Activated T-helper 1 cell treated with anti-CD3 and anti-CD28 coated beads, Interleukin-12 subunit alpha, Interleukin-12 subunit beta, Interleukin-2, Interleukin-4 antibody, amounts not matched to agents 30 ng/mL and 10 ng/mL and 1 ng/mL, durations not matched to agents 14 hours and 24 hours and 36 hours (primary cell): ENCODE measurements at regions not wholly inside any gene's neighbourhood (a gene's known extent, or its start where the extent isn't known, plus 50 kb on each side); places are given as distances from the start of the nearest gene placed in this dataset.

Experiments used
- DNase-seq: peaks from one replicate; pipeline ENCODE4 v3.0.0; 2021; ENCODE audit warnings: low spot score
- H3K27ac Mint-ChIP-seq: one replicate; pipeline ENCODE4 v1.8.0; 2021; ENCODE audit warnings: mild to moderate bottlenecking, mixed read lengths
- H3K27me3 Mint-ChIP-seq: one replicate; pipeline ENCODE4 v1.8.0; 2022; ENCODE audit warnings: mild to moderate bottlenecking, moderate library complexity, mixed read lengths; ENCODE audit not compliant: insufficient read depth
- H3K36me3 Mint-ChIP-seq: one replicate; pipeline ENCODE4 v1.8.0; 2021; ENCODE audit warnings: low read depth, mixed read lengths
- H3K4me1 Mint-ChIP-seq: one replicate; pipeline ENCODE4 v1.8.0; 2021; ENCODE audit warnings: low read depth, mixed read lengths
- H3K4me3 Mint-ChIP-seq: one replicate; pipeline ENCODE4 v1.8.0; 2021; ENCODE audit warnings: mild to moderate bottlenecking, moderate library complexity, mixed read lengths
- H3K9me3 Mint-ChIP-seq: one replicate; pipeline ENCODE4 v1.8.0; 2021; ENCODE audit warnings: mixed read lengths
- intact Hi-C: fragments of 100-400 bp; cut with micrococcal nuclease; formaldehyde crosslinking; loops from one replicate; pipeline ENCODE4 v1.15.1; 2024

DNA sequence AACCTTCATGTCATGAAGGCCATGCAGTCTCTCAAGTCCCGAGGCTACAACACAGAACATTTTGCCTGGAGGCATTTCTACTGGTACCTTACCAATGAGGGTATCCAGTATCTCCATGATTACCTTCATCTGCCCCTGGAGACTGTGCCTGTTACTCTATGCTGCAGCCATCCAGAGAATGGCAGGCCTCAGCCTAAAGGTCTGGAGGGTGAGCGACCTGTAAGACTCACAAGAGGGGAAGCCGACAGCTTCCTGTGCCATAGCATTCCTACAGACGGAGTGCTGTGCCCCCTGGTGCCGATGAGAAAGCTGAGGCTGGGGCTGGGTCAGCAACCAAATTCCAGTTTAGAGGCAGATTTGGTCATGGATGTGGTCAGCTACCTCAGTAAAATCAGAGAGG lies 51.3 kb upstream of the CADPS start:
- Mint-ChIP-seq H3K27me3 (peaks cover 3% of the 10 kb centered on the region), H3K9me3 (no peaks in the 10 kb centered on the region), H3K4me1 (no peaks in the 10 kb centered on the region), H3K27ac (no peak overlapping the region), H3K36me3 (no peaks in the 10 kb centered on the region), H3K4me3 (no peak overlapping the region)
- no peak for DNase-seq
- intact Hi-C loops: no loop called here

DNA sequence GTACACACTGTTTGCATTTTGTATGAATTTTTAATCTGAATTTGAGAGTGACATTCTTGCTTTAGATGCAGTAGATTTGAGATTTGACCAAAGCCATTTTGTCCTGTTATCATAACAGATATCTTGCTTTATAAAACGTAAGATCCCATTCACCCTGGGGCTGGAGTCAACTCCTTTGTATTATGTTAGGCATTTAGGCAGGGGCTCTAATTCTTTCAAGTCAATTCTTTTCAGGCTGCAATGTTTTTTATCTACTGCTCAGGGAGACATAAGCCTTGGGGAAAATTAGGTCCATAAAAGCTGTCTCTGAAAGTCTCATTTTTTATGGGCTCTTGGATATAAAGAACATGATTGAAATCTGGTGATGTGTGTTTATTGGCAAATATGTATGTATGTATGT lies 53.0 kb upstream of the CADPS start:
- H3K4me3 Mint-ChIP-seq: no peak overlapping the region
- intact Hi-C loops: no loop called here
- H3K9me3 Mint-ChIP-seq: no peaks in the 10 kb centered on the region
- no peaks in the 10 kb centered on the region for H3K36me3 Mint-ChIP-seq
- no peaks in the 10 kb centered on the region for H3K4me1 Mint-ChIP-seq
- no peak overlapping the region for H3K27ac Mint-ChIP-seq
- DNase-seq: no peak
- H3K27me3 Mint-ChIP-seq: no peaks in the 10 kb centered on the region

DNA sequence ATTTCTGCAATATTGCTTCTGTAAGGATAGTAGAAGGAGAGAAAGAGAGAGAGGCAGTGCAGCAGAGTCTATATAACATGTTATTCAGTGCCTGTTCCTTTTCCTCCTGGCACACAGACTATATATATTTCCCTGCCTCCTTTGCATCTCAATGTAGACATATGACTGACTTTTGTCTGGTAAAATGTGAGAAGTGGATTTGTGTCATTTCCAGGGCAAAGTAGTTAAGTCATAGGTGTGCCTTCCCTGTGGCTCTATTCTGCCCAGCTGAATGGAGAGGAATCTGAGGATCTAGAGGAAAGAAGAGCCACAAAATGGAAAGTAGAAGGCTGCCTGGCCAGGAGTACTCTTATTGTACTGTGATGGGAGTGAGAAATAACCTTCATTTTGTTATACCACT lies 54.6 kb upstream of the CADPS start:
- intact Hi-C loops: no loop called here
- H3K4me3 Mint-ChIP-seq: no peak overlapping the region
- no peaks in the 10 kb centered on the region for H3K27me3 Mint-ChIP-seq
- no peaks in the 10 kb centered on the region for H3K36me3 Mint-ChIP-seq
- H3K9me3 Mint-ChIP-seq: no peaks in the 10 kb centered on the region
- DNase-seq: no peak
- H3K4me1 Mint-ChIP-seq: no peaks in the 10 kb centered on the region
- H3K27ac Mint-ChIP-seq: no peak overlapping the region

DNA sequence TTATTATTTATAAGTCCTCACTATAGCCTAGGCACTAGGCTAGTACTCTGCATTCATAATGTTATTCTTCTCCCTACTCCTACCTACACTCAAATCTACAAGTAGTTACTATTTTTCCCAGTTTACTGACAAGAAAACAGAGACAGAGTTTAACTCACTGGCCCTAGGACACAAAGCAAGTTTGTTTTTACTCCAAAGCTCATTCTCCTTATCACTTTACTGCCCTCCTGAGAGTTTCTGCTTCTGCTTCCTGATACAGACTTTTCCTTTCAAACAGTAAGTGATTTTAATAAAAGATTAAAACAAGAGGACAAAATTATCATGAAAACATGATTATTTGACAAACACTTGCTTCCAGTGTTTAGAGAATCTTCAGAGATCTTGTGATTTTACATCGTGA lies 60.6 kb upstream of the CADPS start:
- no peaks in the 10 kb centered on the region for H3K27me3 Mint-ChIP-seq
- no peaks in the 10 kb centered on the region for H3K36me3 Mint-ChIP-seq
- H3K4me1 Mint-ChIP-seq: no peaks in the 10 kb centered on the region
- H3K4me3 Mint-ChIP-seq: no peak overlapping the region
- peaks cover 5% of the 10 kb centered on the region for H3K9me3 Mint-ChIP-seq
- intact Hi-C loops: no loop called here
- H3K27ac Mint-ChIP-seq: no peak overlapping the region
- no peak for DNase-seq

DNA sequence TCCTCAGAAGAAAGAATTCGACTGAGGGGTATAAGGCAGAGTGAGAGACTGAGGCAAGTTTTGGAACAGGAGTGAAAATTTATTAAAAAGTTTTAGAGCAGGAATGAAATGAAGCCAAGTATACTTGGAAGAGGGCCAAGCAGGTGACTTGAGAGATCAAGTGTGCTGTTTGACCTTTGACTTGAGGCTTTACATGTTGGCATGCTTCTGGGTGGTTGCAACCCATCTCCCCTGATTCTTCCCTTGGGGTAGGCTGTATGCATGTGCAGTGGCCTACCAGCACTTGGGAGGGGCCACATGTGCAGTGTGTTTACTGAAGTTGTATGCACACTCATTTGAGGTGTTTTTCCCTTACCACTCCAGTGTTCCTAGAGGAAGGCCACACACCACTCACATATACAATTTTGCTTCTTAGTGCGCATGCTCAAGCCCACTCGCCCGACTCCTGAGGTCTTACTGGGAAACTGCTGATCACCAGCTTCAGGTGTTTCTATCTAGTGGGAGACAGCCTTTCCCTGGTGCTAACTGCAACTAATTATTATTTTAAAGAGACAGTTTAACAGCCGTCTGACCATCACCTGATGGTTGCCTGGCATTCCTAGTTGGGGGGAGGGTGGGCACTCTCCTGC lies 61.5 kb upstream of the CADPS start:
- Mint-ChIP-seq H3K9me3 (peaks cover 5% of the 10 kb centered on the region), H3K36me3 (no peaks in the 10 kb centered on the region), H3K27ac (no peak overlapping the region), H3K4me3 (no peak overlapping the region), H3K4me1 (no peaks in the 10 kb centered on the region), H3K27me3 (no peaks in the 10 kb centered on the region)
- intact Hi-C loops: no loop called here
- DNase-seq: no peak

DNA sequence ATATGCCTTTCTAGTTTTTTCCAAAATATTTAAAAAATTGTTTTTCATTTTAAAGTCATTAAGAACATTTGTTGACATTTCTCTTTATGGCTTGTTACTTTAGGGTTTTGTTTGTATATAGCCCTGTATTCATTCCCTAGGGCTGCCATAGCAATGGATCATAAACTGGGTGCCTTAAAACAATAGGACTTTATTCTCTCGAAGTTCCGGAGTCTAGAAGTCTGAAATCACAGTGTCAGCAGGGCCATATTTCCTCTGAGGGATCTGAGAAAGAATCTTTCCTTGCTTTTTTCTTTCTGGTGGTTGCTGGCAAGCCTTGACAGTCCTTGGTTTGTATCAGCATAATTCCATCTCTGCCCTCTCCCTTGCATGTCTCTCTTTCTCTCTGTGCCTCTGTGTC lies 63.4 kb upstream of the CADPS start:
- no peak for DNase-seq
- Mint-ChIP-seq H3K36me3 (no peaks in the 10 kb centered on the region), H3K27ac (no peak overlapping the region), H3K4me3 (no peak overlapping the region), H3K4me1 (no peaks in the 10 kb centered on the region), H3K27me3 (no peaks in the 10 kb centered on the region), H3K9me3 (peaks cover 5% of the 10 kb centered on the region)
- intact Hi-C loops: no loop called here

DNA sequence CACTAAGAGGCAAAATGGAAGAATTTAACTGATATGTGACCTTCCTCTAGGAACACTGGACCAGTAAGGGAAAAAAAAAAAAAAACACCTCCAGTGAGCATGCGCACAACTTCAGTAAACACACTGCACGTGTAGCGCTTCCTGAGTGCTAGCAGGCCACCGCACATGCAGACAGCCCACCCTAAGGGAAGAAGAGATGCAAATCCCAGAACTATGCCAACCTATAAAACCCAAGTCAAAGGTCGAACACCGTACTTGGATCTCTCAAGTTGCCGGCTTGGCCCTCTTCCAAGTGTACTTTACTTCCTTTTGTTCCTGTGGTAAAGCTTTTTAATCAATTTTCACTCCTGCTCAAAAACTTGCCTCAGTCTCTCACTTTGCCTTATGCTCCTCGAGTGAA lies 64.5 kb upstream of the CADPS start:
- no peaks in the 10 kb centered on the region for H3K36me3 Mint-ChIP-seq
- no peak overlapping the region for H3K4me3 Mint-ChIP-seq
- H3K27ac Mint-ChIP-seq: no peak overlapping the region
- intact Hi-C loops: no loop called here
- H3K4me1 Mint-ChIP-seq: no peaks in the 10 kb centered on the region
- no peaks in the 10 kb centered on the region for H3K27me3 Mint-ChIP-seq
- no peak for DNase-seq
- peaks cover 5% of the 10 kb centered on the region for H3K9me3 Mint-ChIP-seq

DNA sequence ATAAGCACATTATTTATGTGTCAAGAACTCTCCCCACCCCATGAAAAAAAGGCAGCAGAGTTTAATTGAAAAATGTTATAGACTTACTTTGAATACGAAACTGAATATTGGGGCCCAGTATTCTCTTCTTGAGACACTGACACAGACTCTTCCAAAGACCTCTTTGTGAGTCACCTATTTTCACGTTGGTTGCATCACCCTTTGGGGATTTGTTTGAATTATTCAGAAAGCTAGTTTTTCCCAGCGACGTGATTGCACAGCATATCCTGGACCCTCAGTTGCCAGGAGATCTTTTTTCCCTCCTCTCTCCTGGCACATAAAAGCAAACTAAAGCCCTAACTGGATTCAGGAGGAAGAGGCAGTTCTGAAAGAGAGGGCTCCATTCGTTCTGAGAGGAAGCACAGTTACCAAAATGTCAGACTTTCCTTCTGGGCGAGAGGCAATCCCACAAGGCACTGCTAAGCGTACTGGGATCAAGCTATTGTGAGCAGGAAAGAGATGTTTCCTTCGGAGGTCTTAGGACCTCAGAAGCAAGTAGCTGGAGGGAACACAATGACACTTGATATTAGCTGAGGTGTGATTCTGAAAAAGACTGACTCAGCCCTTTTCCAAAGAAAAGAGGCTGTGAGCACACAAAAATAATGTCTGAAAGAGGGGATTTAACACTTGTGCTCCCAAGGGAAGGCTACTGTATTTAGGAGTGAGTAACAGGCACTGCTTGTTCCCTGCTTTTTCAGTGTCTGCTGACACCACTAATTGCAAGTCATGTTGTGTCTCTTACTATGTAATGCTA lies 65.8 kb upstream of the CADPS start:
- Mint-ChIP-seq H3K9me3 (no peaks in the 10 kb centered on the region), H3K4me1 (no peaks in the 10 kb centered on the region), H3K4me3 (no peak overlapping the region), H3K27me3 (no peaks in the 10 kb centered on the region), H3K27ac (no peak overlapping the region), H3K36me3 (no peaks in the 10 kb centered on the region)
- intact Hi-C loops: no loop called here
- no peak for DNase-seq

DNA sequence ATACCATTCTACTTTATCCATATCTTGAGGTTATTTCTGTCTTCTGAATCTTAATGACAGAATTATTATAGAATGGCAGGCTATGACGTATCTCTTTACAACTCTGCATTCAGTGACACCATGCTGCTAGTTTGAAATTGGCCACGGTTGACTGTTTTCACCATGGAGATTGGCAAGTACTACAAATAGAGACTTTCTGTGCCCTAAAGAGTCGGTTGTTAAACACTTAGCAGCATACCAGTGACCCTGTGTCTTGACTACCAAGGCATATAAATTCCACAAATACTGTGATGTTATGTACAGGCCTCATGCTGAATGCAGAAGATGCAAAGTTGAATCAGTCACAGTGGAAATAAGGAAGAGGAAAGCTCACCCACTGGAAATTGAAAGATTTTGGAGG lies 67.0 kb upstream of the CADPS start:
- DNase-seq: no peak
- no peaks in the 10 kb centered on the region for H3K36me3 Mint-ChIP-seq
- H3K27me3 Mint-ChIP-seq: no peaks in the 10 kb centered on the region
- no peaks in the 10 kb centered on the region for H3K9me3 Mint-ChIP-seq
- no peak overlapping the region for H3K4me3 Mint-ChIP-seq
- no peaks in the 10 kb centered on the region for H3K4me1 Mint-ChIP-seq
- intact Hi-C loops: no loop called here
- H3K27ac Mint-ChIP-seq: no peak overlapping the region

DNA sequence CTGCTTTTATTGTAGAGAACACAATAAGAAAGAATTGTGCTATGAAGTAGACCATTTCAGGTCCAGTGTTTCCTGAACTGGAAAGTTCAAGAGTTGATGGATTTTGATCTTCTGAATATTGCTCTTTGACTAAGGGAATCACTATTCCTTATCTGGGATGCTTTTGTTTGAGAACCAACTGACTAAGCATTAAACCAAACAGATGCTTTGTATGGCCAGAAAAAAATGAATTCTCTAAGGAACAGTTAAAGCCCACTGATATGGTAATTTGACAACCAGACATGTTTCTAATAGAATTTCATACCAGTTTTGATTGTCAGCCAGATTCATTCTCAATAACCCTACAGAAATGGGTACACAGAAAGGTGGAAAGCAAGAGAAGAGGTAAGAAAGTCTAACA lies 67.5 kb upstream of the CADPS start:
- H3K36me3 Mint-ChIP-seq: no peaks in the 10 kb centered on the region
- H3K27me3 Mint-ChIP-seq: no peaks in the 10 kb centered on the region
- DNase-seq: no peak
- H3K4me3 Mint-ChIP-seq: no peak overlapping the region
- H3K9me3 Mint-ChIP-seq: no peaks in the 10 kb centered on the region
- H3K27ac Mint-ChIP-seq: no peak overlapping the region
- intact Hi-C loops: no loop called here
- H3K4me1 Mint-ChIP-seq: no peaks in the 10 kb centered on the region

DNA sequence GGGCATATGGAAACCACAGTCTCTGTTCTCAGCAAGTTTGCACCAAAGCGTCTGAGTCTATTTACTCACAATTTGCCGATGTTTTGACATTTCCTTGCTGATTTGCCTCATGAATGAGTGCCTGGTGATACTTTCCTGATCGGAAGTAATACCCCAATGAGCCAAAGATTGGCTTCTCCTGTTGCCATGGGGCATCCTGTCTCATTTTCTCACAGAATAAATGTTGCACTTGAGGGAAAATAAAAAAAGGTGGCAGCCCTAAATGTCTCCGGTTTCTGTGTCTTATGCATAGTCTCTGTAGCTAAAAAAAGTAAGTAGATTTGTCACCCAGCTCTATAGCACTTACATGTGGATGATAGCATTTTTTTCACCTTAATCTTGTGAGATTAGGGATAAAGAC lies 73.7 kb upstream of the CADPS start:
- DNase-seq: no peak
- H3K36me3 Mint-ChIP-seq: no peaks in the 10 kb centered on the region
- no peaks in the 10 kb centered on the region for H3K9me3 Mint-ChIP-seq
- no peak overlapping the region for H3K27ac Mint-ChIP-seq
- H3K27me3 Mint-ChIP-seq: no peaks in the 10 kb centered on the region
- H3K4me1 Mint-ChIP-seq: no peaks in the 10 kb centered on the region
- intact Hi-C loops: no loop called here
- no peak overlapping the region for H3K4me3 Mint-ChIP-seq

DNA sequence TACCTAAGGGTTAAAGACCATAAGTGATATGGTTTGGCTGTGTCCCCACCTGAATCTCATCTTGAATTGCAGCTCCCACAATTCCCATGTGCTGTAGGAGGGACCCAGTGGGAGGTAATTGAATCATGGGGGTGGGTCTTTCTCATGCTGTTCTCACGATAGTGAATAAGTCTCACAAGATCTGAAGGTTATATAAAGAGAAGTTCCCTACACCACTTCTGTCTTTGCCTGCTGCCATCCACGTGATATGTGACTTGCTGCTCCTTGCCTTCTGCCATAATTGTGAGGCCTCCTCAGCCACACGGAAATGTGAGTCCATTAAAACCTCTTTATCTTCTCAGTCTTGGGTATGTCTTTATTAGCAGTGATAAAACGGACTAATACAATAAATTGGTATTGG lies 75.0 kb upstream of the CADPS start:
- Mint-ChIP-seq H3K4me1 (no peaks in the 10 kb centered on the region), H3K4me3 (no peak overlapping the region), H3K9me3 (no peaks in the 10 kb centered on the region), H3K27me3 (no peaks in the 10 kb centered on the region), H3K36me3 (no peaks in the 10 kb centered on the region), H3K27ac (no peak overlapping the region)
- no peak for DNase-seq
- intact Hi-C loops: no loop called here

DNA sequence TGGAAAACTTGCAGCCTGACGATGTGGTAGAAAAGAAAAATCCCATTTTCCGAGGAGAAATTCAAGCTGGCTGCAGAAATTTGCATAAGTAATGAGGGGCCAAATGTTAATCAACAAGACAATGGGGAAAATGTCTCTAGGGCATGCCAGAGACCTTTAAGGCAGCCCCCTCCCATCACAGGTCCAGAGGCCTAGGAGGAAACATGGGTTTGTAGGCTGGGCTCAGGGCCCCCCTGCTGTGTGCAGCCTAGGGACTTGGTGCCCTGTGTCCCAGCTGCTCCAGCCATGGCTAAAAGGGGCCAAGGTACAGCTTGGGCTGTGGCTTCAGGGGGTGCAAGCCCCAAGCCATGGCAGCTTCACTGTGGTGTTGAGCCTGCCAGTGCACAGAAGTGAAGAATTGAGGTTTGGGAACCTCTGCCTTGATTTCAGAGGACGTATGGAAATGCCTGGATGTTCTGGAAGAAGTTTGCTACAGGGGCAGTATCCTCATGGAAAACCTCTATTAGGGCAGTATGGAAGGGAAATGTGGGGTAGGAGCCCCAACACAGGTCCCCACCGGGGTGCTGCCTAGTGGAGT lies 75.9 kb upstream of the CADPS start:
- Mint-ChIP-seq H3K4me3 (no peak overlapping the region), H3K27me3 (no peaks in the 10 kb centered on the region), H3K27ac (no peak overlapping the region), H3K4me1 (no peaks in the 10 kb centered on the region), H3K9me3 (no peaks in the 10 kb centered on the region), H3K36me3 (no peaks in the 10 kb centered on the region)
- no peak for DNase-seq
- intact Hi-C loops: no loop called here
